ENCODE measurements at regions not wholly inside any gene's neighbourhood (a gene's known extent, or its start where the extent isn't known, plus 50 kb on each side); places are given as distances from the start of the nearest gene placed in this dataset.

DNA sequence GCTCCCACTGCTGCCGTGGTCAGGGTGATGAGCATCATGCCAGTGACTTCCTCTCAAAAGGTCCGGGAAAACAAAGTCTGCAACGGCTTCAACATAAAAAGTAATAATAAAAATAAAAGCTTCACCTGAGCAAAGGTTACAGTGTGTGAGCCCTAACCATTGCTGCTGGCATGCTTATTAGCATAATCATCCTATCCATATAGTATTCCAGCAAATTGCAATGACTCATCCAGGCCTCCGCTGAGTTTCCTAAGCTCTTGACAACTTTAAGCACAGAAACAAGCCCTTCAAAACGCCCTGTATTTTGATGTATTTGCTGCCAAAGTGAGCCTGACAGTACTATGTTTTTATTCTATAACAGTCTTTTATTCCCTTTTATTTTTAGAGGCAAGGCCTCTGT is 100.5 kb downstream of the AASDH start:
- DNase-seq (ENCODE audit: low read depth): no peak
- TF ChIP-seq, protein P1, sequence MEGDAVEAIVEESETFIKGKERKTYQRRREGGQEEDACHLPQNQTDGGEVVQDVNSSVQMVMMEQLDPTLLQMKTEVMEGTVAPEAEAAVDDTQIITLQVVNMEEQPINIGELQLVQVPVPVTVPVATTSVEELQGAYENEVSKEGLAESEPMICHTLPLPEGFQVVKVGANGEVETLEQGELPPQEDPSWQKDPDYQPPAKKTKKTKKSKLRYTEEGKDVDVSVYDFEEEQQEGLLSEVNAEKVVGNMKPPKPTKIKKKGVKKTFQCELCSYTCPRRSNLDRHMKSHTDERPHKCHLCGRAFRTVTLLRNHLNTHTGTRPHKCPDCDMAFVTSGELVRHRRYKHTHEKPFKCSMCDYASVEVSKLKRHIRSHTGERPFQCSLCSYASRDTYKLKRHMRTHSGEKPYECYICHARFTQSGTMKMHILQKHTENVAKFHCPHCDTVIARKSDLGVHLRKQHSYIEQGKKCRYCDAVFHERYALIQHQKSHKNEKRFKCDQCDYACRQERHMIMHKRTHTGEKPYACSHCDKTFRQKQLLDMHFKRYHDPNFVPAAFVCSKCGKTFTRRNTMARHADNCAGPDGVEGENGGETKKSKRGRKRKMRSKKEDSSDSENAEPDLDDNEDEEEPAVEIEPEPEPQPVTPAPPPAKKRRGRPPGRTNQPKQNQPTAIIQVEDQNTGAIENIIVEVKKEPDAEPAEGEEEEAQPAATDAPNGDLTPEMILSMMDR (IDR thresholded peaks at IDR 0.05; ENCODE audit: insufficient read depth, low read depth, low read length, missing control alignments): no peak
- H3K4me3 ChIP-seq (ENCODE audit: low read length): no peak overlapping the region

DNA sequence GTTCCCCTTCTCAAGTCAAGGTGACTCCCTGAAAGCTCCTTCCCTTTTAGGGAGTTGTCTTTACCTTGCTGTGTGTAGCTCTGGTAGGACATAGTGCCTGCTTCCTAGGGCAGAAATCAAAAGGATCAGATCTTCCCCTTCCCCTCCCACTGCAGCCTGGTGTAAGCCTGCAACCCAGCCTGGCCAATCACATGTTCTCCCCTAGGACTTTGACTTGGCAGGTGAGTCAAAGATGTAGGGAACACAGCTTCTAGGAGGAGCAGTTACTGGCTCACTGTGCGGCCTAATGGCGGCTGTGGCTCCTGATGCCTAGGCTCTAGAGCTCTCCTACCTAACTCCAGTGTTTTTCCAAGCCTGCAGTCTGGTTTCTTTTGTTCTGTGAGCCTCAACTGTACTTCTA is 103.9 kb downstream of the AASDH start:
- DNase-seq (ENCODE audit: low read depth): no peak
- no peak overlapping the region for H3K4me3 ChIP-seq (ENCODE audit: low read length)
- TF ChIP-seq, protein P1 (IDR thresholded peaks at IDR 0.05; ENCODE audit: insufficient read depth, low read depth, low read length, missing control alignments): no peak

DNA sequence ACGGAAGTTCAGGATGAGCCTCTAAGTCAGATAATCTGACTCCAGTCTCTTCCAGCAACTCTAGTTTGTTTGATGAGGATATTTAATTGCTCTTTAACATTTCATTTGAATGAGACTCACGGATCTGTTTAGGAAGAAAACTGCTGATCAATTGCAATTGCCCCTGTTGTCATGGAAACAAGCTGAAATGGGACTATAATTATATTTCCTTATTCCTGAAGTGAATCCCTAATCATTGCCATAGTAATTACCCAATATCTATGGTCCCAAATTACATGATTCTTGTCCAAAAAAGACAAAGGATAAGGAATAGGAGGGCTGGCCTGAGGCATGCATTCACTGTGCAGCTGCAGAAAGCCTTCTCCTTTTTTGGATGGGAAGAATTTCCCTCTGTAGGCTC is 105.3 kb downstream of the AASDH start:
- no peak for DNase-seq (ENCODE audit: low read depth)
- TF ChIP-seq, protein P1 (IDR thresholded peaks at IDR 0.05; ENCODE audit: insufficient read depth, low read depth, low read length, missing control alignments): no peak

DNA sequence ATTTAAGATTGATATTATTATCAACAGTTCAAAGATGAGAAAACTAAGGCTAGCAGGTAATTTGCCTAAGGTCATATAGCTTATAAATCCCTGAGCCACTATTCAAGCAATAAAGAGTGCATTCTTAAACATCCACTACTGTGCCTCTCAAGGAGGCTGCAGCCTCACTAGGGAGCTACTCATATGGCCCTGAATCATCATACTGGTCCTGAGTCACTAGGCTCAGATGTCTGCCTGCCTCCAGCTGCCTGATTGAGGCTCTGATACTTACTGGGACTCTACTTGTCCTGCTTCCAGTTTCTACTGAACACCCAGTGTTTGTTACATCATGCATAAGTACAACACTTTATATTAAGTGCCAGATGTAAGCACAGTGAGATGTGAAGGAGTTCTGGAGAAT is 110.7 kb downstream of the AASDH start:
- H3K4me3 ChIP-seq (ENCODE audit: low read length): no peak overlapping the region
- TF ChIP-seq, protein P1 (IDR thresholded peaks at IDR 0.05; ENCODE audit: insufficient read depth, low read depth, low read length, missing control alignments): no peak
- peak; percentile 47 for DNase-seq (ENCODE audit: low read depth)

More for the DNA sequence above, 105.3 kb downstream of the AASDH start:
- no peak overlapping the region for H3K4me3 ChIP-seq (ENCODE audit: low read length)

DNA sequence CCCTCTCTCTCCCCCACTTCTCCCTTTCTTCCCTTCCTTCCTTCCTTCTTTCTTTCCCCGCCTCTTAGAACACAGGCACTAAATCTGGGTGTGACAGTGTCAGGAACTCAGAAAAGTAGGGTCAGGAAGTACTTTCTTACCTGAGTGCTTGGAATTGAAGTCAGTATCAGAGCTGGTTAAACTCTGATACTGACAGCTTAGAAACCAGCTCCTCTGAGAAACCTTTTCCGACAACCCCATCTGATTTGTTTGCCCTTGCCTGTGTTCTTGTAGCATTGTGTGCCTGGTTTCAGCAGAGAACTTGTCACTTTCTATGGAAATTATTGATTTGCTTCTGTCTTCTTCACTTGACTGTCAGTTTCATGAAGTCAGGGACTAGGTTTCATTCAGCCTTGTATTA is 113.9 kb downstream of the AASDH start:
- H3K4me3 ChIP-seq (ENCODE audit: low read length): no peak overlapping the region
- no peak for DNase-seq (ENCODE audit: low read depth)
- TF ChIP-seq, protein P1 (IDR thresholded peaks at IDR 0.05; ENCODE audit: insufficient read depth, low read depth, low read length, missing control alignments): no peak

DNA sequence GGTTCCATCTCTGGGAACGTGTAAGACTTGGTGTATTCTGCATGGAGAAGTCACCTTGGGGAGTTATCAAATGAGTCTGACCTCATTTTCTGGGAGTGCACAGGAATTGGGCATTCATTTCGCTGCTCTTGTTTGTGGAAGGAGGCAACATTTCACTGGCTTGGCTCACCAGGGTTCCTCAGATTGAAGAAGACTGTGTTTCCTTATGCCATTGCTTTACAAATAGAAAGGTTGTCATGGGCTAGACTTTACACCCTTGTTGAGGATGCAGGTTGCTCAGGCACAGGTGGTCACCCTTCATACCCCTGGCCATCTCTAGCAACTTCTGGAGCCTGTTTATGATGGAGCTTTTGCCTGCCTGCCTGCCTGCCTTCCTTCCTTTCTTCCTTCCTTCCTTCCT is 114.4 kb downstream of the AASDH start:
- DNase-seq (ENCODE audit: low read depth): no peak
- no peak overlapping the region for H3K4me3 ChIP-seq (ENCODE audit: low read length)
- TF ChIP-seq, protein P1 (IDR thresholded peaks at IDR 0.05; ENCODE audit: insufficient read depth, low read depth, low read length, missing control alignments): no peak

DNA sequence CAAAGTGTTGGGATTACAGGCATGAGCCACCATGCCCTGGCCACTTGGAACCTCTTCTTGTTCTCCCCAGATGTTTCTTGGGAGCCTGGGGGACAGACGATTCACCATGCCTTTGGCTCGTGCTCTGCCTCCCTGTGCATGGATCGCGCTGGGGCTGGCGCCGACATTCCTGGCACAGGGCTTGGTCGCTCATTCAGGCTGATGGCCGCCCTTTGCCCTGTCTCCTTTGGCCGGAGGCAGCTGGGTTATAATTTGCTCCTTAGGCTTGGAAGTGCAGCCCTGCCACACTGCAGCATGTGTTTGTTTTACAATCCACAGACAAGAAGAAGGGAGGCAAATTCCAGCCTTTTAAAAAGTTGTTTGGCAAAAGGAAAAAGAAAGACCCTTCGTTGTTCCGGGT is 115.3 kb downstream of the AASDH start:
- no peak for DNase-seq (ENCODE audit: low read depth)
- no peak overlapping the region for H3K4me3 ChIP-seq (ENCODE audit: low read length)
- TF ChIP-seq, protein P1 (IDR thresholded peaks at IDR 0.05; ENCODE audit: insufficient read depth, low read depth, low read length, missing control alignments): no peak

Measured in epithelial cell of esophagus (primary cell).